ENCODE measurements at regions not wholly inside any gene's neighbourhood (a gene's known extent, or its start where the extent isn't known, plus 50 kb on each side); places are given as distances from the start of the nearest gene placed in this dataset.

DNA sequence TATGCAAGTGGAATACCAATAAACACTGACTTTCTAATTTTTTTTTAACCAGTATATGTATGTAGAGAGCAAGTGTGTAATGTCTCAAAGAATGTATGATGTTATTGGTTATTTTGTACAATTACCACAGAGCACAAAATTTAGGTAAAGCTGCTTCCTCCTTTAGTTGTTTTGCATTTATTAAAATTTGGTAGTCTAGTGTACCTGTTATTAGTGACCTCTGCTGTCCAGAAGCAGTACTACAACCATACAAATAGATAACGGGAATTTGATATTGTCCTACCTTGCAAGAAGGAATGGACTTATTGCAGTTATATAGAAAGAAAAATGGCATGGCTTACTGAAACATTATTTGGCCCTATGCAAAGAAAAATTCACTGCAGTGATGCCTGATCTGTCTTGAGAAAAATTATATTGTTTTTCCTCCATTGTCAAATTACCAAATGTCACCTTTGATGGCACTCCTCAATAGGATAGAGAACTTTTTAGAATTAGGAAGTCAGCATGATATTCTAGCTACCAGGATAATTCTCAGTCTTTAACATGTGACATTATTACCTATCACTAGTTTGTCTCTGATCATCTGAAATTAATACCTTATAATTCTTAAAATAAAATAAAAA lies 153.9 kb upstream of the RMST start:
- no peaks in the 10 kb centered on the region for H3K79me2 ChIP-seq (ENCODE audit: insufficient read depth, low read length)
- ChIA-PET POLR2A (no interaction called here), RAD21 (ENCODE audit: low non-redundant PET in 1 of 2, low total read pairs in 2 of 2, uncharacterized antibody in 2 of 2, unreplicated experiment in 2 of 2) (no interaction called here), CTCF (interaction anchor here (0.6 to 1.3 kb wide), 2 partner anchors 71 to 160 kb away, joined by 3 read pairs; no protein-coding TSS in a partner anchor)
- BruUV-seq (replicated peaks) = no TSS peak
- H3K27me3 ChIP-seq (ENCODE audit: insufficient read depth, low read length) = peaks cover 19% of the 10 kb centered on the region; the same call in 1 of the 2 replicates
- intact Hi-C loops (cut with micrococcal nuclease) = loop anchor here (1.0 to 2.0 kb wide), 3 partner anchors 159 to 730 kb away; no protein-coding TSS in a partner anchor
- no peaks in the 10 kb centered on the region for H3K36me3 ChIP-seq (ENCODE audit: control insufficient read depth in 1 of 2, insufficient read depth in 2 of 2, low read length in 2 of 2)
- H2AFZ ChIP-seq (ENCODE audit: low read depth, low read length, poor library complexity, severe bottlenecking) = no peak overlapping the region
- TF ChIP-seq CBX3 (IDR thresholded peaks at IDR 0.05; ENCODE audit: low read depth) (0 out of 2 replicates have a peak, but pooled peaks have one; percentile 19), POLR2AphosphoS5 (IDR thresholded peaks at IDR 0.05; ENCODE audit: low read depth, low read length) (no peak), RAD21 (IDR thresholded peaks at IDR 0.05; ENCODE audit: low read depth) (peak; percentile 51)
- TF ChIP-seq, protein P1, sequence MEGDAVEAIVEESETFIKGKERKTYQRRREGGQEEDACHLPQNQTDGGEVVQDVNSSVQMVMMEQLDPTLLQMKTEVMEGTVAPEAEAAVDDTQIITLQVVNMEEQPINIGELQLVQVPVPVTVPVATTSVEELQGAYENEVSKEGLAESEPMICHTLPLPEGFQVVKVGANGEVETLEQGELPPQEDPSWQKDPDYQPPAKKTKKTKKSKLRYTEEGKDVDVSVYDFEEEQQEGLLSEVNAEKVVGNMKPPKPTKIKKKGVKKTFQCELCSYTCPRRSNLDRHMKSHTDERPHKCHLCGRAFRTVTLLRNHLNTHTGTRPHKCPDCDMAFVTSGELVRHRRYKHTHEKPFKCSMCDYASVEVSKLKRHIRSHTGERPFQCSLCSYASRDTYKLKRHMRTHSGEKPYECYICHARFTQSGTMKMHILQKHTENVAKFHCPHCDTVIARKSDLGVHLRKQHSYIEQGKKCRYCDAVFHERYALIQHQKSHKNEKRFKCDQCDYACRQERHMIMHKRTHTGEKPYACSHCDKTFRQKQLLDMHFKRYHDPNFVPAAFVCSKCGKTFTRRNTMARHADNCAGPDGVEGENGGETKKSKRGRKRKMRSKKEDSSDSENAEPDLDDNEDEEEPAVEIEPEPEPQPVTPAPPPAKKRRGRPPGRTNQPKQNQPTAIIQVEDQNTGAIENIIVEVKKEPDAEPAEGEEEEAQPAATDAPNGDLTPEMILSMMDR (IDR thresholded peaks at IDR 0.05 in 2 of 3, conservative IDR thresholded peaks at IDR 0.05 in 1 of 3; ENCODE audit: borderline replicate concordance in 1 of 3, insufficient read depth in 1 of 3, low read depth in 2 of 3, low read length in 2 of 3) = peak; percentile 46 to 72 (median 62); a peak in 5 of 6 replicates
- no peak overlapping the region for H3K9ac ChIP-seq (ENCODE audit: low read length)
- H3K9me3 ChIP-seq (ENCODE audit: control insufficient read depth in 1 of 2, insufficient read depth in 1 of 2, low read depth in 1 of 2, low read length in 2 of 2) = no peaks in the 10 kb centered on the region
- H3K4me3 ChIP-seq (replicated peaks in 1 of 2; ENCODE audit: low read depth in 1 of 2, low read length in 2 of 2) = no peak overlapping the region
- H4K20me1 ChIP-seq (ENCODE audit: insufficient read depth) = no peaks in the 10 kb centered on the region
- ATAC-seq (no peak), DNase-seq (ENCODE audit: low read depth, low spot score) (peak; percentile 46)
- H3K9me2 ChIP-seq (ENCODE audit: insufficient read depth) = no peaks in the 10 kb centered on the region
- H3K4me1 ChIP-seq (ENCODE audit: control insufficient read depth in 1 of 2, insufficient read depth in 2 of 2, low read length in 2 of 2) = no peaks in the 10 kb centered on the region
- no peak overlapping the region for H3K4me2 ChIP-seq (ENCODE audit: low read length)
- no peak overlapping the region for H3K27ac ChIP-seq (ENCODE audit: low read depth, low read length)

DNA sequence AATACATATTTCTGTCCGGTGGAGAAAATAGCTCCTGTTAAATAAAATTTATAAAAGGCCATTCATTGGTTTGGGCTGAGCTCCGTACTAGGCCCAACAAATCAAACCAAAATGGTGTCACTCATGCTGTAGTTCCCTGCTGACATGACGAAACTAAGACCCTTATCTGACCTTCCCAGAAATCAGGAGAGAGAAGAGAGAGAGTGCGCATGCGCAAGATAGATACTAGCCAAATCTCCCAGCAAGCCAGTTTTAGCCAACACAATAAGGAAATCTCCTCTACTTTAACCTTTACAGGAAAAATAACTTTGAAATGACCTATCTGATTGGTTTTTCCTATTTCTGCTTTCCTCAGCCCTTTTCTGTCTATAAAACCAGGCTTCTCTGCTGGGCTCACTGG lies 152.7 kb upstream of the RMST start:
- RAD21 ChIA-PET (ENCODE audit: low non-redundant PET in 1 of 2, low total read pairs in 2 of 2, uncharacterized antibody in 2 of 2, unreplicated experiment in 2 of 2) = no interaction called here
- no peaks in the 10 kb centered on the region for H3K9me3 ChIP-seq (ENCODE audit: control insufficient read depth in 1 of 2, insufficient read depth in 1 of 2, low read depth in 1 of 2, low read length in 2 of 2)
- H3K36me3 ChIP-seq (ENCODE audit: control insufficient read depth in 1 of 2, insufficient read depth in 2 of 2, low read length in 2 of 2) = no peaks in the 10 kb centered on the region
- no peak overlapping the region for H3K4me3 ChIP-seq (replicated peaks in 1 of 2; ENCODE audit: low read depth in 1 of 2, low read length in 2 of 2)
- no peak overlapping the region for H2AFZ ChIP-seq (ENCODE audit: low read depth, low read length, poor library complexity, severe bottlenecking)
- POLR2A ChIA-PET = no interaction called here
- no peaks in the 10 kb centered on the region for H4K20me1 ChIP-seq (ENCODE audit: insufficient read depth)
- TF ChIP-seq, protein P1 (IDR thresholded peaks at IDR 0.05 in 2 of 3, conservative IDR thresholded peaks at IDR 0.05 in 1 of 3; ENCODE audit: borderline replicate concordance in 1 of 3, insufficient read depth in 1 of 3, low read depth in 2 of 3, low read length in 2 of 3) = no peak
- no peak for TF ChIP-seq RAD21 (IDR thresholded peaks at IDR 0.05; ENCODE audit: low read depth)
- TF ChIP-seq POLR2AphosphoS5 (IDR thresholded peaks at IDR 0.05; ENCODE audit: low read depth, low read length) = no peak
- no peak for TF ChIP-seq CBX3 (IDR thresholded peaks at IDR 0.05; ENCODE audit: low read depth)
- TF ChIP-seq POLR2A (IDR thresholded peaks at IDR 0.05; ENCODE audit: borderline replicate concordance, extremely low read depth, insufficient read depth, insufficient read length) = no peak
- TF ChIP-seq, protein P2, sequence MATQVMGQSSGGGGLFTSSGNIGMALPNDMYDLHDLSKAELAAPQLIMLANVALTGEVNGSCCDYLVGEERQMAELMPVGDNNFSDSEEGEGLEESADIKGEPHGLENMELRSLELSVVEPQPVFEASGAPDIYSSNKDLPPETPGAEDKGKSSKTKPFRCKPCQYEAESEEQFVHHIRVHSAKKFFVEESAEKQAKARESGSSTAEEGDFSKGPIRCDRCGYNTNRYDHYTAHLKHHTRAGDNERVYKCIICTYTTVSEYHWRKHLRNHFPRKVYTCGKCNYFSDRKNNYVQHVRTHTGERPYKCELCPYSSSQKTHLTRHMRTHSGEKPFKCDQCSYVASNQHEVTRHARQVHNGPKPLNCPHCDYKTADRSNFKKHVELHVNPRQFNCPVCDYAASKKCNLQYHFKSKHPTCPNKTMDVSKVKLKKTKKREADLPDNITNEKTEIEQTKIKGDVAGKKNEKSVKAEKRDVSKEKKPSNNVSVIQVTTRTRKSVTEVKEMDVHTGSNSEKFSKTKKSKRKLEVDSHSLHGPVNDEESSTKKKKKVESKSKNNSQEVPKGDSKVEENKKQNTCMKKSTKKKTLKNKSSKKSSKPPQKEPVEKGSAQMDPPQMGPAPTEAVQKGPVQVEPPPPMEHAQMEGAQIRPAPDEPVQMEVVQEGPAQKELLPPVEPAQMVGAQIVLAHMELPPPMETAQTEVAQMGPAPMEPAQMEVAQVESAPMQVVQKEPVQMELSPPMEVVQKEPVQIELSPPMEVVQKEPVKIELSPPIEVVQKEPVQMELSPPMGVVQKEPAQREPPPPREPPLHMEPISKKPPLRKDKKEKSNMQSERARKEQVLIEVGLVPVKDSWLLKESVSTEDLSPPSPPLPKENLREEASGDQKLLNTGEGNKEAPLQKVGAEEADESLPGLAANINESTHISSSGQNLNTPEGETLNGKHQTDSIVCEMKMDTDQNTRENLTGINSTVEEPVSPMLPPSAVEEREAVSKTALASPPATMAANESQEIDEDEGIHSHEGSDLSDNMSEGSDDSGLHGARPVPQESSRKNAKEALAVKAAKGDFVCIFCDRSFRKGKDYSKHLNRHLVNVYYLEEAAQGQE (IDR thresholded peaks at IDR 0.05; ENCODE audit: low read depth) = no peak
- no peak for TF ChIP-seq TCF7L2 (IDR thresholded peaks at IDR 0.05; ENCODE audit: borderline replicate concordance, extremely low read depth, insufficient read depth, insufficient read length)
- ATAC-seq (no peak), DNase-seq (ENCODE audit: low read depth, low spot score) (no peak)
- no peak overlapping the region for H3K9ac ChIP-seq (ENCODE audit: low read length)
- intact Hi-C loops (cut with micrococcal nuclease) = loop anchor here (2.0 kb wide), 2 partner anchors 319 to 731 kb away; no protein-coding TSS in a partner anchor
- no peak overlapping the region for H3K4me2 ChIP-seq (ENCODE audit: low read length)
- H3K27me3 ChIP-seq (ENCODE audit: insufficient read depth, low read length) = peaks cover 19% of the 10 kb centered on the region; the same call in 1 of the 2 replicates
- no peak overlapping the region for H3K27ac ChIP-seq (ENCODE audit: low read depth, low read length)
- no peaks in the 10 kb centered on the region for H3K4me1 ChIP-seq (ENCODE audit: control insufficient read depth in 1 of 2, insufficient read depth in 2 of 2, low read length in 2 of 2)
- H3K79me2 ChIP-seq (ENCODE audit: insufficient read depth, low read length) = no peaks in the 10 kb centered on the region
- no peaks in the 10 kb centered on the region for H3K9me2 ChIP-seq (ENCODE audit: insufficient read depth)
- CTCF ChIA-PET = interaction anchor here (0.8 kb wide), 1 partner anchor 319 kb away, joined by 3 read pairs; no protein-coding TSS in a partner anchor
- BruUV-seq (replicated peaks) = no TSS peak

Measured in HCT116 (cell line).